ENCODE measurements at regions not wholly inside any gene's neighbourhood (a gene's known extent, or its start where the extent isn't known, plus 50 kb on each side); places are given as distances from the start of the nearest gene placed in this dataset.

GRCh38 chr7:156590212-156590611 is 50.4 kb upstream of the RNF32 start:
- peaks cover 2% of the 10 kb centered on the region for H3K9me3 ChIP-seq (ENCODE audit: control insufficient read depth, low read length)
- H3K4me1 ChIP-seq (ENCODE audit: control insufficient read depth, insufficient read depth, low read length), result no peaks in the 10 kb centered on the region
- ATAC-seq (no peak), DNase-seq (no peak)
- 76% methylated on average over 6 of the region's 6 CpGs for WGBS
- H3K4me3 ChIP-seq (ENCODE audit: low read length), result no peak overlapping the region
- H3K27ac ChIP-seq (ENCODE audit: low read length), result no peak overlapping the region
- H3K27me3 ChIP-seq (ENCODE audit: control insufficient read depth, insufficient read depth), result no peaks in the 10 kb centered on the region
- intact Hi-C loops (cut with DNase I), result no loop called here

DNA sequence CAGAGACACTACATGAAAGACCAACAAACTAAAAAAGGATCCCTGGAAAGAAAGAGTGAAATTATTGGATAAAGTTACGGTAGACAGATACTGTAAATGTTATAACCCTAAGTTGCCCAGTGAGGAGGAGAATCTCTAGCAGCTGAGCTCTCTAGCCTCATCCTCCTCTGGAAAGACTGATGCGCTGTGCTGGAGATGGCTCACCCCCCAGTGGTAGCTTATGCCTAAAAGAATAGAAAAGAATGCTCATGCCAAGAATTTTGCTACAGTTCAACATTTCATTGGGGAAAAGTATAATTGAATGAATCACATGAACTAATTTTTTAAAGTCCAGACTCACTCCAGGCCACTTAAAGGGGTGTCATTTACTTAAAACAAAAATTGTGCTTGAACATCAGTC is 50.8 kb upstream of the RNF32 start:
- Histone ChIP-seq H3K4me1 (ENCODE audit: control insufficient read depth, insufficient read depth, low read length) (no peaks in the 10 kb centered on the region), H3K27me3 (ENCODE audit: control insufficient read depth, insufficient read depth) (no peaks in the 10 kb centered on the region), H3K27ac (ENCODE audit: low read length) (no peak overlapping the region), H3K4me3 (ENCODE audit: low read length) (no peak overlapping the region), H3K9me3 (ENCODE audit: control insufficient read depth, low read length) (peaks cover 2% of the 10 kb centered on the region)
- 79% methylated on average over 2 of the region's 2 CpGs for WGBS
- DNase-seq (no peak), ATAC-seq (no peak)
- intact Hi-C loops (cut with DNase I), result no loop called here

DNA sequence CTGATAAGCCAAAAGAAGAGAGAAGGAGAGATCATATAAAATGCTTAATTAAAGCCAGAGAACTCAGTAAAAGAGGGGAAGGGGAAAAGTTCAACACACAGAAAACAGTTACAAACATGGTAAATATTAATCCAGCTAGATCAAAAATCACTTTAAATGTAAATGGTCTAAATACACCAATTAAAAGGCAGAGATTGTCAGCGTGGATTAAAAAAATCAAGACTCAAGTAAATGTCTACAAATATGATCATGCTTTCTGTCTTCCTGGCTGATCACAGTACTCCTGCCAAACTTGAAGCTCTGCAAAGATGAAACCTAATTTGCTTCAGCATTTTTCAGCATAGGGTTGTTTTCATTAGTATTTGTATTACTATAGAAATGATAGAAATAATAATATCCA is 54.6 kb upstream of the RNF32 start:
- 90% methylated on average over 1 of the region's 1 CpG for WGBS
- ATAC-seq, result no peak
- intact Hi-C loops (cut with DNase I), result no loop called here

GRCh38 chr7:156585025-156585648 is 55.4 kb upstream of the RNF32 start:
- H3K9me3 ChIP-seq (ENCODE audit: control insufficient read depth, low read length), result no peaks in the 10 kb centered on the region
- no peak overlapping the region for H3K4me3 ChIP-seq (ENCODE audit: low read length)
- H3K27me3 ChIP-seq (ENCODE audit: control insufficient read depth, insufficient read depth), result no peaks in the 10 kb centered on the region
- 27% methylated on average over 6 of the region's 6 CpGs for WGBS
- DNase-seq, result no peak
- H3K4me1 ChIP-seq (ENCODE audit: control insufficient read depth, insufficient read depth, low read length), result no peaks in the 10 kb centered on the region
- intact Hi-C loops (cut with DNase I), result no loop called here
- ATAC-seq, result no peak
- no peak overlapping the region for H3K27ac ChIP-seq (ENCODE audit: low read length)

More for the DNA sequence above, 54.6 kb upstream of the RNF32 start:
- H3K4me3 ChIP-seq (ENCODE audit: low read length), result no peak overlapping the region
- H3K4me1 ChIP-seq (ENCODE audit: control insufficient read depth, insufficient read depth, low read length), result no peaks in the 10 kb centered on the region
- no peak for DNase-seq
- H3K27me3 ChIP-seq (ENCODE audit: control insufficient read depth, insufficient read depth), result no peaks in the 10 kb centered on the region
- H3K9me3 ChIP-seq (ENCODE audit: control insufficient read depth, low read length), result no peaks in the 10 kb centered on the region
- no peak overlapping the region for H3K27ac ChIP-seq (ENCODE audit: low read length)

- Histone ChIP-seq H3K9me3 (ENCODE audit: control insufficient read depth, low read length) (no peaks in the 10 kb centered on the region), H3K27me3 (ENCODE audit: control insufficient read depth, insufficient read depth) (no peaks in the 10 kb centered on the region), H3K4me1 (ENCODE audit: control insufficient read depth, insufficient read depth, low read length) (no peaks in the 10 kb centered on the region), H3K27ac (ENCODE audit: low read length) (no peak overlapping the region), H3K4me3 (ENCODE audit: low read length) (no peak overlapping the region)
- DNase-seq, result no peak
- 94% methylated on average over 11 of the region's 11 CpGs for WGBS
- intact Hi-C loops (cut with DNase I), result no loop called here
- ATAC-seq, result no peak
Measured at GRCh38 chr7:156582591-156583123, 57.9 kb upstream of the RNF32 start.

GRCh38 chr7:156580036-156580435 is 60.5 kb upstream of the RNF32 start:
- no peaks in the 10 kb centered on the region for H3K27me3 ChIP-seq (ENCODE audit: control insufficient read depth, insufficient read depth)
- ATAC-seq (no peak), DNase-seq (no peak)
- intact Hi-C loops (cut with DNase I), result no loop called here
- no peak overlapping the region for H3K4me3 ChIP-seq (ENCODE audit: low read length)
- H3K27ac ChIP-seq (ENCODE audit: low read length), result no peak overlapping the region
- no peaks in the 10 kb centered on the region for H3K9me3 ChIP-seq (ENCODE audit: control insufficient read depth, low read length)
- no peaks in the 10 kb centered on the region for H3K4me1 ChIP-seq (ENCODE audit: control insufficient read depth, insufficient read depth, low read length)
- 88% methylated on average over 8 of the region's 8 CpGs for WGBS

- Histone ChIP-seq H3K27me3 (ENCODE audit: control insufficient read depth, insufficient read depth) (no peaks in the 10 kb centered on the region), H3K4me1 (ENCODE audit: control insufficient read depth, insufficient read depth, low read length) (no peaks in the 10 kb centered on the region), H3K27ac (ENCODE audit: low read length) (no peak overlapping the region), H3K4me3 (ENCODE audit: low read length) (no peak overlapping the region), H3K9me3 (ENCODE audit: control insufficient read depth, low read length) (no peaks in the 10 kb centered on the region)
- intact Hi-C loops (cut with DNase I), result no loop called here
- DNase-seq, result no peak
- no peak for ATAC-seq
- WGBS, result 59% methylated on average over 7 of the region's 8 CpGs
Measured at GRCh38 chr7:156579566-156579965, 61.0 kb upstream of the RNF32 start.

- no peak overlapping the region for H3K27ac ChIP-seq (ENCODE audit: low read length)
- DNase-seq (no peak), ATAC-seq (no peak)
- intact Hi-C loops (cut with DNase I), result no loop called here
- no peaks in the 10 kb centered on the region for H3K27me3 ChIP-seq (ENCODE audit: control insufficient read depth, insufficient read depth)
- no peaks in the 10 kb centered on the region for H3K9me3 ChIP-seq (ENCODE audit: control insufficient read depth, low read length)
- H3K4me1 ChIP-seq (ENCODE audit: control insufficient read depth, insufficient read depth, low read length), result no peaks in the 10 kb centered on the region
- 60% methylated on average over 8 of the region's 8 CpGs for WGBS
- H3K4me3 ChIP-seq (ENCODE audit: low read length), result no peak overlapping the region
Measured at GRCh38 chr7:156578978-156579430, 61.6 kb upstream of the RNF32 start.

GRCh38 chr7:156578578-156578940 is 62.0 kb upstream of the RNF32 start:
- Histone ChIP-seq H3K27ac (ENCODE audit: low read length) (no peak overlapping the region), H3K4me1 (ENCODE audit: control insufficient read depth, insufficient read depth, low read length) (no peaks in the 10 kb centered on the region), H3K4me3 (ENCODE audit: low read length) (no peak overlapping the region), H3K27me3 (ENCODE audit: control insufficient read depth, insufficient read depth) (no peaks in the 10 kb centered on the region), H3K9me3 (ENCODE audit: control insufficient read depth, low read length) (no peaks in the 10 kb centered on the region)
- WGBS, result 85% methylated on average over 23 of the region's 23 CpGs
- DNase-seq (no peak), ATAC-seq (no peak)
- intact Hi-C loops (cut with DNase I), result no loop called here

DNA sequence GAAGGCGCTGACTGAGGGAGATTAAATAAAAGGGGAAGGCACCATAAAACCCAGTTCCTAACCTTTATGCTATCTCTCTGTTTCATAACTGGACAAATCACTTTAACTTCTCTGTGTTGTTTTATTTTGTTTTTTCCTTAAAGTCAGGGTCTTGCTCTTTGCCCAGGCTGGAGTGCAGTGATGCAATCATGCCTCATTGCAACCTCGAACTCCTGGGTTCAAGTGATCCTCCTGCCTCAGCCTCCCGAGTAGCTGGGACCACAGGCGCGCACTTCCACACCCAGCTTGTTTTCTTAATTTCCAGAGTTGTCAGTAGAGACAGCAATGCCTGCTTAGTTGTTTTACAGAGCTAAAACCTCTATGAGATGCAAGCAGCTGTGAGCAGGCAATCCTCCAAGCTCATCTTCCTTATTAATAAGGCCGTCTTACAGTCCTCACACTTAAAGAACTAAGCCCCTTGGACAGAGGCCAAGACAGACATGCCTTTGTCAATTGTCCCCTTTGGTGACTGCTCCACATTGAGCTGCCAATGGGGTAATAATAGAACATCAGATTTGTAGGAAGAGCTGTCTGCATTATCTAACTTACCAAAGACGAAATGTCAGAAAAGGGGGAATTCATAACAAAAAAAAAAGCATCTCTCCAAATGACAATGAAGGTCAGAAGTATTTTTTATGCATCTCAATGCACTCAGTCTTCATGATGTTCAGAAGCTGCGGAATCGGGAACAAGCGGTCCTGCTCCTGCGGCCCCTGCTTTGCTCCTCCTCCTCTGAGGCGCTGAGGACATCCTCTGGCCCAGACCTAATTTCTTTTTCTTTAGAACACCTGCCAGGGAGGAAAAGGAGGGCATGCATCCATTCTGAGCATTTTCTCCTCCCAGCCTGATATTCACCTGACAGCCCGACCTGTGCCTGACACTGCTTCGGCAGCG is 62.7 kb upstream of the RNF32 start:
- WGBS, result 78% methylated on average over 15 of the region's 15 CpGs
- DNase-seq (no peak), ATAC-seq (no peak)
- intact Hi-C loops (cut with DNase I), result no loop called here
- H3K4me3 ChIP-seq (ENCODE audit: low read length), result no peak overlapping the region
- H3K27ac ChIP-seq (ENCODE audit: low read length), result no peak overlapping the region
- H3K9me3 ChIP-seq (ENCODE audit: control insufficient read depth, low read length), result no peaks in the 10 kb centered on the region
- H3K4me1 ChIP-seq (ENCODE audit: control insufficient read depth, insufficient read depth, low read length), result no peaks in the 10 kb centered on the region
- H3K27me3 ChIP-seq (ENCODE audit: control insufficient read depth, insufficient read depth), result no peaks in the 10 kb centered on the region
